ENCODE measurements at regions not wholly inside any gene's neighbourhood (a gene's known extent, or its start where the extent isn't known, plus 50 kb on each side); places are given as distances from the start of the nearest gene placed in this dataset.

- TF ChIP-seq CTCF (IDR thresholded peaks at IDR 0.05) (no peak), POLR2A (IDR thresholded peaks at IDR 0.05) (no peak)
Observed at GRCh38 chr15:79161837-79162508, 71.4 kb upstream of the RASGRF1 start.

Data from testis (tissue), 2 donors.